Mesodermal cell (in vitro differentiated cells): ENCODE measurements at regions not wholly inside any gene's neighbourhood (a gene's known extent, or its start where the extent isn't known, plus 50 kb on each side); places are given as distances from the start of the nearest gene placed in this dataset.

Experiments
- H3K27ac ChIP-seq: 2 replicates; pipeline ENCODE4 v1.7.0; 2013; ENCODE audit warnings: mild to moderate bottlenecking, low read depth, low read length, moderate library complexity; ENCODE audit not compliant: severe bottlenecking
- H3K36me3 ChIP-seq: 2 replicates; pipeline ENCODE4 v1.7.1; 2013; ENCODE audit warnings: mild to moderate bottlenecking, low read length, moderate library complexity; ENCODE audit not compliant: control insufficient read depth, insufficient read depth
- H3K4me1 ChIP-seq: one replicate; pipeline ENCODE4 v1.7.1; 2013; ENCODE audit warnings: mild to moderate bottlenecking, low read length; ENCODE audit not compliant: insufficient read depth, control insufficient read depth, poor library complexity, severe bottlenecking
- H3K4me3 ChIP-seq: 2 replicates; pipeline ENCODE4 v1.7.0; 2013; ENCODE audit warnings: low read length, control low read depth, mild to moderate bottlenecking; ENCODE audit not compliant: insufficient read depth, poor library complexity, severe bottlenecking; ENCODE audit errors: extremely low read depth
- H3K9me3 ChIP-seq: 2 replicates; pipeline ENCODE4 v1.7.1; 2013; ENCODE audit warnings: mild to moderate bottlenecking, low read length, moderate library complexity; ENCODE audit not compliant: control insufficient read depth
- WGBS, 2 experiments: methylation state at CpG; one replicate each; pipeline ENCODE4 v1.1.5; 2013; ENCODE audit warnings: missing lambda C conversion rate in 2 of 2; ENCODE audit not compliant: insufficient coverage in 2 of 2; 5-methylcytosine and 5-hydroxymethylcytosine counted together

DNA sequence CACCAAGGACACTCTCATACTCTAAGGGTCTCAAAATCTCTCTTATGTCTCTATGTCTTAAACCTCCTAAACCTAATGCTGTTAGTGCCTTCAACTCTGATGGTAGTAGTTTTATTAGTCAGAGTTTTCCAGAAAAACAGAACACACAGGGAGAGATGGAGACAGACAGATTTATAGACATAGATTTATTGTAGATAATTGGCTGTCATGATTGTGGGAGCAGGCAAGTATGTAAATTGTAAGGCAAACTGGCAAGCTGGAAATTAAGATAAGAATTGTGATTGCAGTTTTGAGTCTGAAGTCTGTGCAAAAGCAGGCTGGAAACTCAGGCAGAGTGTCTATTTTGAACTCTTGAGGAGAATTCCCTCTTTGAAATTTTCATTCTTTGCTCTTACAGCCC lies 96.3 kb upstream of the ROBO1 start:
- Histone ChIP-seq H3K27ac (no peak overlapping the region), H3K4me1 (no peaks in the 10 kb centered on the region), H3K9me3 (no peaks in the 10 kb centered on the region), H3K36me3 (no peaks in the 10 kb centered on the region), H3K4me3 (no peak overlapping the region)

DNA sequence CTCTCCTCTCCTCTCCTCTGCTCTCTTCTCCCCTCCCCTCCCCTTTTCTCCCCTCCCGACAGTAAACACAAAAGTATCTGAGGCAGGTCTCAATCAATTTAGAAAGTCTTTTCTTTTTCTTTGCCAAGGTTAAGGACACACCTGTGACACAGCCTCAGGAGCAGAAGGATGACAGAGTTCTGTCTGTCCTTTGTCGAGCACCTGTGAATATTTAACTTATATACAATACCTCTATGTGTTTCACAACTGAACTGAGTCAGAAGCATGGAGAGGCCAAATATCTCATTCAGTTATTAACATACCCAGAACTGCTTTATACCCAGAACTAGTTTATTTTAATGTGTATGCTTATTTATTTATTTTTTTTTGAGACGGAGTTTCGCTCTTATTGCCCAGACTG lies 81.1 kb upstream of the ROBO1 start:
- H3K27ac ChIP-seq = no peak overlapping the region
- H3K4me1 ChIP-seq = no peaks in the 10 kb centered on the region
- 100% methylated on average over 3 of the region's 4 CpGs; no CpG with 5 or more reads in 1 of the 2 experiments for WGBS, 2 experiments
- H3K9me3 ChIP-seq = no peaks in the 10 kb centered on the region
- H3K36me3 ChIP-seq = no peaks in the 10 kb centered on the region
- H3K4me3 ChIP-seq = no peak overlapping the region

DNA sequence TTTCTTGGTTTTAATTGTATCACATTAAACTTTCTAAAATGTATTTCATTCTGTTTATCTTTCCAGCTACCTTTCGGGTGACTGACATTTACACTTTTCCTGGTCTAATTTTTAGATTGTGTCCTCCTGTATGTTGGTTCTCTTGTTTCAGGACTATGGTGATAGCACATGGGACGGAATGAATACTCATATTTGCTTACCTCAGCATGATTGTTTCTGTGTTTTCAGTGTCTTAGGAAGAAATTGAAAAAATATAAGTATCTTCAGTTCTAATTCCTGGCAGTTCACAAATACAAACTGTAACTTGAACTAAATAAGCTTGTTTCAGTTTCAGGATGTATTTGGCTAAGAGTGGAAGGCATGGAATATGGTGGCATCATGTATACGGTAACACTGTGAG lies 80.1 kb upstream of the ROBO1 start:
- no peaks in the 10 kb centered on the region for H3K9me3 ChIP-seq
- H3K27ac ChIP-seq = no peak overlapping the region
- no peaks in the 10 kb centered on the region for H3K4me1 ChIP-seq
- WGBS, 2 experiments = no CpG with 5 or more reads among the region's 3 CpGs
- no peaks in the 10 kb centered on the region for H3K36me3 ChIP-seq
- H3K4me3 ChIP-seq = no peak overlapping the region

DNA sequence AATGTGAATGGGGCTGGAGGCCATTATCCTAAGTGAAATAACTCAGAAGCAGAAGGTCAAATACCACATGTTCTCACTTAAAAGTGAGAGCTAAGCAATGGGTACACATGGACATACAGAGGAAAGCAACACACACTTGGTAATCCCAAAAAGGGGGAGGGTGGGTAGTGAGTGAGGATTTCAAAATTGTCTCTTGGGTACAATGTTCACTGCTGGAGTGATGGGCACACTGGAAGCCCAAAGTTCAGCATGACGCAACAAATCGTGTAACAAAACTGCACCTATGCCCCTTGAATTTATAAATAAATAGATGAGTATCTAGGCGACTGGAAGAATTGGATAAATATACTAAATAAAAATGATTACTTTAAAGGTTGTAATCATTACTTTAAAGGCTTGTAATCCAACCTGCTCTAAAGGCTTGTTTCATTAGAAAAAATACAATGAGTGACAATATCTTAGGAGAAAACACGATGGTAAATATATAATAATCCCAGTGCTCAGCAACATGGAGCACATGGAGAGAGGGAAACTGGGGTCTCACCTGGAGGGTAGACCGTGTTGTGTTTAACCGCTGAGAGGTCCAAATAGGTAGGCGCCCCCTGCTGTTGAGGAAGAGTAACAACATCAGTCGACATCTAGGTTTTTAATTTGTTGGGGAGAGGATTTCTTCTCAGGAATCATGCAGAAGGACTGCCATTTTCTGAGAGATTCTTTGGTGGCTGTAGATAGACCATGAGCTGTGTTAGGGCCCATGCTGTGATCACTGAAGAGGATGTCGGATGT lies 78.5 kb upstream of the ROBO1 start:
- no peak overlapping the region for H3K4me3 ChIP-seq
- H3K9me3 ChIP-seq = no peaks in the 10 kb centered on the region
- H3K4me1 ChIP-seq = no peaks in the 10 kb centered on the region
- no peaks in the 10 kb centered on the region for H3K36me3 ChIP-seq
- no peak overlapping the region for H3K27ac ChIP-seq
- 36 to 46% methylated on average over 5 to 6 of the region's 9 CpGs for WGBS, 2 experiments

DNA sequence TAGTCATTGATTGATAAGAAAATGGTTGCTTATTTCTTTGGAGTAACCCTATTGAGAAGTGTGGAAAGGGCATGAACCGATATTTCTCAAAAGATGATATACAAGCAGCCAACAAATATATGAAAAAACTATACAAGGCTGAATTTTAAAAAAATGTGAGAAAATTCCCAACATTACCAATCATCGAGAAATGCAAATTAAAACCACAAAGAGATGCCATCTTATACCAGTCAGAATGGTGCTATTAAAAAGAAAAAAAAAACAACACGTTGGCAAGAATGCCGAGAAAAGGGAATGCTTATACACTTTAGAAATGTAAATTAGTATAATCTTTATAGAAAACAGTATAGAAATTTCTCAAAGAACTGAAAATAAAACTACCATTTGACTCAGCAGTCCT lies 77.7 kb upstream of the ROBO1 start:
- no peaks in the 10 kb centered on the region for H3K9me3 ChIP-seq
- WGBS, 2 experiments = no CpG with 5 or more reads among the region's 4 CpGs
- H3K4me1 ChIP-seq = no peaks in the 10 kb centered on the region
- H3K27ac ChIP-seq = no peak overlapping the region
- H3K4me3 ChIP-seq = no peak overlapping the region
- H3K36me3 ChIP-seq = no peaks in the 10 kb centered on the region

DNA sequence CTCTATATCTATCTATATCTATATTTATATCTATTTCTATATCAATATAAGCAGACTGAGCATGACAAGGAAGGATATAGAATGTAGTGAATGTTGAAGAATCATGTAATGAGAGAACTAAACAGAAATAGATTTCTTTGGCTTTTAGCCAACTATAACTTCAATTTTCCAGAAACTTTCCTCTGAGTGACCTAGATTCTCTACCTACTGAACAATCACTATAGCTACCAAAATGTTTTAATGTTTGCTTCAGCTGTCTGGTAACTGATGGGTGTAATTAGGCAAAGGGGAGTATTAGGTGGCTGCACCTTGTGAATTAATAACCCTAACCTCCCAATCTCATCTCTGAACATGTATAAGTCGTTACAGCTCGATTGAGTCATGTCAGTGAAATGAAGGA lies 76.4 kb upstream of the ROBO1 start:
- H3K4me1 ChIP-seq = no peaks in the 10 kb centered on the region
- no peak overlapping the region for H3K4me3 ChIP-seq
- WGBS, 2 experiments = no CpG with 5 or more reads among the region's 2 CpGs
- no peaks in the 10 kb centered on the region for H3K9me3 ChIP-seq
- no peaks in the 10 kb centered on the region for H3K36me3 ChIP-seq
- H3K27ac ChIP-seq = no peak overlapping the region

DNA sequence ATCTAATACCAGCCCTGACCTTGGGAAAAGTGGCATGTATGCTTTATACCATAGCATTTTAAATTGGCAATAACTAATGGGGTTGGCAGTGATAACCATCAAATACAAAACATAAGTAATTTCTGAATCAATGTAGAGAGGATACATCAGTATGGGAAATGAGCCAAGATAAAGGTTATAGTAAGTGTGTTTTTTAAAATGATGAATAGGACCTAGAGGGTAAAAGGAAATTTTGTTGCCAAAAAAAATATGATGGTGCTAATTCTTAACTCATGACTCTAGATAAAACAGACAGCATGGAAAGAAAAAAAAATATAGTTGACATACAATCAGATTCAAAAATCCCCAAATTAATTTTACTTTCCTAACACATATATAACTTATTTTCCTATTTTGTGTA lies 75.4 kb upstream of the ROBO1 start:
- no peaks in the 10 kb centered on the region for H3K4me1 ChIP-seq
- H3K4me3 ChIP-seq = no peak overlapping the region

DNA sequence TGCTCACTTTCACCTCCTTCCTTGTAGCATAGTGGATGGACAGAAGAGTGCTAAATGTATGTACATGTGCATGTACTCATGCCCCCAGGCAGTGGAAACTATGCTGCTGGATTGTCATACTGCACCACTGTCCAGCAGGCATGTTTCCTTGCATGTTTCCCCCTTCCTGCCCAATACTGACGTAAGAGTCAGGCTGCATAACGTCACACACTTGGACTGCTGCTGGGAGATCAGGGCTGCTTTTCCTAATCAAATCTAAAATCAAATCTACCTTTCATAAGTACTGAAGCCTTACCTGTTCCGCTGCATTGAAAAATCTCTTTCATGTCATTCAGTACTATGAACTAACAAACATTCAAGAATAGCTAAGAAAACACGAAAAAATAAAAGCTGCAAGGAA lies 67.9 kb upstream of the ROBO1 start:
- WGBS, 2 experiments = 87 to 100% methylated on average over 3 of the region's 4 CpGs
- H3K36me3 ChIP-seq = no peaks in the 10 kb centered on the region

More for the DNA sequence above, 75.4 kb upstream of the ROBO1 start:
- no peaks in the 10 kb centered on the region for H3K36me3 ChIP-seq
- H3K27ac ChIP-seq = no peak overlapping the region
- no peaks in the 10 kb centered on the region for H3K9me3 ChIP-seq

DNA sequence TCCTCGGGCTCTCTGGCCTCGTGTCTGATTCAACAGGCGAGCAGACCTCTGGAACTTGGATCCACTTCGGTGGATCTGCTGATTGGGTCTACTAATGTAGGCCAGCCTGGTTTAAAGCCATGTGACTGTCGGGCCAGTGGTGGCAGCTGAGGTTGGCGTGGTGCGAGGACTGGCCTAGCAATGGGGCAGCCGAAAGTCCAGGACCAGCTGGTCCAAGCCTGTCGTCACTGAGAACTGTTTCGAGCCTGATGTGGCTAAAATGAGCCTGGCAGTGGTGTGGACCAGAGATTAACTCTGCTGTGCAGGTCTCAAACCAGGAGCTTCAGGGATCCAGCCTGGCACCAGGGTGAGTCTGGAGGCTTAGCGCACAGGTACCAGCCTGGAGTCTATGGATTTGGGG lies 56.4 kb upstream of the ROBO1 start:
- Histone ChIP-seq H3K36me3 (no peaks in the 10 kb centered on the region), H3K9me3 (no peaks in the 10 kb centered on the region), H3K4me3 (no peak overlapping the region), H3K27ac (no peak overlapping the region), H3K4me1 (no peaks in the 10 kb centered on the region)
- 77 to 82% methylated on average over 8 to 11 of the region's 11 CpGs for WGBS, 2 experiments

More for the DNA sequence above, 67.9 kb upstream of the ROBO1 start:
- Histone ChIP-seq H3K9me3 (no peaks in the 10 kb centered on the region), H3K4me3 (no peak overlapping the region), H3K27ac (no peak overlapping the region), H3K4me1 (no peaks in the 10 kb centered on the region)

DNA sequence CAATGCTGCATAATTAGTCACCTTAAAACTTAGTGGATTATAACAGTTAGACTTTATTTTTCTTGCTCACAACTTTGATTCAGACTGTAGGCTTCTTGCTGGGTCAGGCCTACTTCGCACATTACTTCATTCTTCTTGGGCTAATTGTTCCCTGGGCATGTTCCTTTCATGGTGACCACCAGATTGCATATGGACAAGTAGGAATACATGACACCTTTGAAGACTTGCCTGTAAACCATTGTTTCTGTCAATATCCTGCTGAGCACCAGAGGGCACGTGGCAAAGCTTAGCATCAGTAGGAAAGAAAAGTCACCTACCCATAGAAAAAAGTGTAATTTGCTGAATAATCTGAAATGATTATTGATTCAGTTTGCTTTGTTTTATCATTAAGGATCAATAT lies 54.3 kb upstream of the ROBO1 start:
- no peaks in the 10 kb centered on the region for H3K9me3 ChIP-seq
- 71% methylated on average over 2 of the region's 2 CpGs; no CpG with 5 or more reads in 1 of the 2 experiments for WGBS, 2 experiments
- H3K4me1 ChIP-seq = no peaks in the 10 kb centered on the region
- H3K4me3 ChIP-seq = no peak overlapping the region
- no peak overlapping the region for H3K27ac ChIP-seq
- no peaks in the 10 kb centered on the region for H3K36me3 ChIP-seq

DNA sequence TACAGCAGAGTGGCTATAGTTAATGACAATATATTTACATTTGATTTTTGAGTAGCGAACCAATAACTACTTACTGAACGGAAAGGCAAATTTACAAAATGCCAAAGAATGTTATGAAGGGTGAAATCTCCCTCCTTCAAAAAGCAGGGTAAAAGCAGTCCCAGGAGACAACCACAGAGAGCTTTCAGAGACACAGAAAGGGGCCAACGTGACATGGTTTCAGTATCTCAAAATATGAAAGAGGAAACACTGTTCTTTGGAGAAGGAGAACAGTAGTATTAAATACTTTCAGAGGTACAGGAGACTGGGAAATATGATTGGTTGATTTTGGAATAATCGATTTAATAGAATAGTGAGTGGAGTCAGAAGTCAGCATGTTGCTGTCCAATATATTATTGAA lies 52.3 kb upstream of the ROBO1 start:
- no peaks in the 10 kb centered on the region for H3K9me3 ChIP-seq
- no peak overlapping the region for H3K4me3 ChIP-seq
- H3K27ac ChIP-seq = no peak overlapping the region
- 80 to 92% methylated on average over 1 of the region's 4 CpGs for WGBS, 2 experiments
- no peaks in the 10 kb centered on the region for H3K36me3 ChIP-seq
- H3K4me1 ChIP-seq = no peaks in the 10 kb centered on the region
